Naive thymus-derived CD8-positive, alpha-beta T cell (primary cell): ENCODE measurements at regions not wholly inside any gene's neighbourhood (a gene's known extent, or its start where the extent isn't known, plus 50 kb on each side); places are given as distances from the start of the nearest gene placed in this dataset.

Experiments used
- ATAC-seq, 2 donors: fragments of 150-1000 bp; cut with Tn5 transposase in 1 of 2; sonication (Bioruptor Pico), chemical (Tn5 transposase) in 1 of 2; 1 replicate in 1 of 2; 2 replicates in 1 of 2; pipeline ENCODE4 v1.10.0; 2021; ENCODE audit warnings: mild to moderate bottlenecking in 2 of 2, moderate library complexity in 2 of 2
- POLR2A ChIA-PET: fragments of 350-600 bp; sonication (Branson Sonifier 250); formaldehyde crosslinking; loops from one replicate; lab custom pipeline; 2021; ENCODE audit warnings: antibody characterized with exemption; lab: Charles Lee
- DNase-seq, 10 donors: peaks; one replicate each; pipeline versions ENCODE4 v3.0.0 to v3.0.0-alpha.2; 2020 to 2022
- H3K27ac Mint-ChIP-seq, 10 donors: one replicate each; pipeline ENCODE4 v1.8.0; 2020 to 2022; ENCODE audit warnings: mild to moderate bottlenecking in 10 of 10, mixed read lengths in 10 of 10, moderate library complexity in 4 of 10, inconsistent platforms in 1 of 10
- H3K27me3 Mint-ChIP-seq, 5 donors: one replicate each; pipeline ENCODE4 v1.8.0; 2021 to 2022; ENCODE audit warnings: mixed read lengths in 5 of 5
- H3K36me3 Mint-ChIP-seq, 3 donors: one replicate each; pipeline ENCODE4 v1.8.0; 2020 to 2022; ENCODE audit warnings: mixed read lengths in 3 of 3, mild to moderate bottlenecking in 2 of 3, inconsistent platforms in 1 of 3
- H3K4me1 Mint-ChIP-seq, 4 donors: one replicate each; pipeline ENCODE4 v1.8.0; 2021 to 2022; ENCODE audit warnings: mixed read lengths in 4 of 4
- H3K4me3 Mint-ChIP-seq, 10 donors: one replicate each; pipeline ENCODE4 v1.8.0; 2020 to 2022; ENCODE audit warnings: mild to moderate bottlenecking in 10 of 10, mixed read lengths in 10 of 10, moderate library complexity in 6 of 10, inconsistent platforms in 1 of 10
- H3K9me3 Mint-ChIP-seq, 9 donors: one replicate each; pipeline ENCODE4 v1.8.0; 2020 to 2022; ENCODE audit warnings: mixed read lengths in 9 of 9, mild to moderate bottlenecking in 3 of 9, inconsistent platforms in 1 of 9, moderate library complexity in 1 of 9

GRCh38 chr5:22916393-22916792 is 63.2 kb upstream of the CDH12 start:
- no peak for ATAC-seq
- no peak overlapping the region for H3K4me3 Mint-ChIP-seq
- no peaks in the 10 kb centered on the region for H3K4me1 Mint-ChIP-seq
- no peak overlapping the region for H3K27ac Mint-ChIP-seq
- H3K36me3 Mint-ChIP-seq, result no peaks in the 10 kb centered on the region
- peaks cover 0 to 31% (median 8%) of the 10 kb centered on the region in 9 donors for H3K9me3 Mint-ChIP-seq
- no peaks in the 10 kb centered on the region for H3K27me3 Mint-ChIP-seq
- no peak for DNase-seq
- POLR2A ChIA-PET, result no interaction called here

GRCh38 chr5:22911019-22911418 is 57.9 kb upstream of the CDH12 start:
- Mint-ChIP-seq H3K27ac (no peak overlapping the region), H3K4me1 (no peaks in the 10 kb centered on the region), H3K9me3 (peaks cover 0 to 13% (median 3%) of the 10 kb centered on the region in 9 donors), H3K36me3 (no peaks in the 10 kb centered on the region), H3K4me3 (no peak overlapping the region), H3K27me3 (no peaks in the 10 kb centered on the region)
- DNase-seq, result no peak
- POLR2A ChIA-PET, result no interaction called here
- ATAC-seq, result no peak

- Mint-ChIP-seq H3K27me3 (no peaks in the 10 kb centered on the region), H3K4me1 (no peaks in the 10 kb centered on the region), H3K4me3 (no peak overlapping the region), H3K27ac (no peak overlapping the region), H3K9me3 (peaks cover 0 to 13% (median 3%) of the 10 kb centered on the region in 9 donors), H3K36me3 (no peaks in the 10 kb centered on the region)
- ATAC-seq, result no peak
- POLR2A ChIA-PET, result no interaction called here
- no peak for DNase-seq
These were observed 57.4 kb upstream of the CDH12 start for GRCh38 chr5:22910523-22910922.

GRCh38 chr5:22908586-22908985 is 55.4 kb upstream of the CDH12 start:
- Mint-ChIP-seq H3K4me3 (no peak overlapping the region), H3K4me1 (no peaks in the 10 kb centered on the region), H3K27me3 (no peaks in the 10 kb centered on the region), H3K36me3 (no peaks in the 10 kb centered on the region), H3K9me3 (peaks cover 0 to 18% (median 3%) of the 10 kb centered on the region in 9 donors), H3K27ac (no peak overlapping the region)
- ATAC-seq (no peak), DNase-seq (no peak)
- POLR2A ChIA-PET, result no interaction called here

GRCh38 chr5:22908129-22908528 is 55.0 kb upstream of the CDH12 start:
- Mint-ChIP-seq H3K36me3 (no peaks in the 10 kb centered on the region), H3K27me3 (no peaks in the 10 kb centered on the region), H3K27ac (no peak overlapping the region), H3K9me3 (peaks cover 0 to 14% (median 3%) of the 10 kb centered on the region in 9 donors), H3K4me1 (no peaks in the 10 kb centered on the region), H3K4me3 (no peak overlapping the region)
- POLR2A ChIA-PET, result no interaction called here
- DNase-seq, result no peak
- ATAC-seq, result no peak
